Glomerular endothelial cell (primary cell): ENCODE measurements at regions not wholly inside any gene's neighbourhood (a gene's known extent, or its start where the extent isn't known, plus 50 kb on each side); places are given as distances from the start of the nearest gene placed in this dataset.
"Not testable (repeated sequence)": the region's sequence is repeated elsewhere in the genome, so short reads cannot be mapped to it uniquely, and the experiment has no call there.

Experiments used
- DNase-seq: peaks from one replicate; pipeline ENCODE4 v3.0.0-alpha.2; 2011; ENCODE audit warnings: low read depth, low spot score; ENCODE audit errors: extremely low read depth

- not testable (repeated sequence) for DNase-seq
These were observed 51.5 kb downstream of the VPREB1 start for GRCh38 chr22:22296047-22296446.

GRCh38 chr22:22297159-22297793, 52.7 kb downstream of the VPREB1 start:
- DNase-seq: not testable (repeated sequence)

- not testable (repeated sequence) for DNase-seq
These were observed 53.4 kb downstream of the VPREB1 start for GRCh38 chr22:22297794-22298653.

GRCh38 chr22:22298654-22299009, 54.0 kb downstream of the VPREB1 start:
- DNase-seq: not testable (repeated sequence)

GRCh38 chr22:22300511-22300910, 55.9 kb downstream of the VPREB1 start:
- not testable (repeated sequence) for DNase-seq

- not testable (repeated sequence) for DNase-seq
These were observed 56.4 kb downstream of the VPREB1 start for GRCh38 chr22:22300946-22301345.

- no peak for DNase-seq
These were observed 72.0 kb downstream of the VPREB1 start for GRCh38 chr22:22316589-22316988.

GRCh38 chr22:22318723-22319465, 74.3 kb downstream of the VPREB1 start:
- DNase-seq: no peak

GRCh38 chr22:22321743-22322611, 77.4 kb downstream of the VPREB1 start:
- DNase-seq: not testable (repeated sequence)

GRCh38 chr22:22322792-22323191, 78.2 kb downstream of the VPREB1 start:
- DNase-seq: no peak

GRCh38 chr22:22327723-22328122, 83.1 kb downstream of the VPREB1 start:
- DNase-seq: no peak

GRCh38 chr22:22329792-22330191, 85.2 kb downstream of the VPREB1 start:
- no peak for DNase-seq

- DNase-seq: not testable (repeated sequence)
These were observed 91.1 kb downstream of the VPREB1 start for GRCh38 chr22:22335640-22336039.

- not testable (repeated sequence) for DNase-seq
These were observed 91.7 kb downstream of the VPREB1 start for GRCh38 chr22:22336333-22336732.

- DNase-seq: not testable (repeated sequence)
These were observed 94.2 kb downstream of the VPREB1 start for GRCh38 chr22:22338778-22339177.

- no peak for DNase-seq
These were observed 97.2 kb downstream of the VPREB1 start for GRCh38 chr22:22341736-22342135.

- DNase-seq: no peak
These were observed 98.4 kb downstream of the VPREB1 start for GRCh38 chr22:22342697-22343580.

GRCh38 chr22:22343581-22344296, 99.2 kb downstream of the VPREB1 start:
- no peak for DNase-seq

GRCh38 chr22:22344430-22344829, 99.8 kb downstream of the VPREB1 start:
- DNase-seq: no peak
